ENCODE measurements at regions not wholly inside any gene's neighbourhood (a gene's known extent, or its start where the extent isn't known, plus 50 kb on each side); places are given as distances from the start of the nearest gene placed in this dataset.

GRCh38 chr11:91700854-91701253 lies 523.8 kb upstream of the FAT3 start:
- Histone ChIP-seq H2BK20ac (ENCODE audit: low read depth, low read length) (no peak overlapping the region), H3K27me3 (ENCODE audit: control insufficient read depth, insufficient read depth, low read length) (no peaks in the 10 kb centered on the region), H3K36me3 (ENCODE audit: control insufficient read depth, insufficient read depth, low read length) (no peaks in the 10 kb centered on the region), H2AK5ac (ENCODE audit: low read depth, low read length) (no peak overlapping the region), H3K4me1 (ENCODE audit: control insufficient read depth, insufficient read depth, low read length) (no peaks in the 10 kb centered on the region), H2BK15ac (ENCODE audit: low read depth, low read length) (no peak overlapping the region), H4K5ac (ENCODE audit: low read depth, low read length) (no peak overlapping the region), H3K4ac (ENCODE audit: low read depth, low read length) (no peak overlapping the region), H3K9me3 (ENCODE audit: control insufficient read depth, insufficient read depth, low read length) (no peaks in the 10 kb centered on the region; the same call in 1 of the 2 replicates), H4K8ac (ENCODE audit: low read depth in 2 of 2, low read length in 2 of 2) (no peak overlapping the region), H3K14ac (replicated peaks; ENCODE audit: low read depth, low read length) (no peak overlapping the region), H4K91ac (ENCODE audit: insufficient read depth, low read depth, low read length) (no peak overlapping the region), H2AFZ (replicated peaks; ENCODE audit: low read length, poor library complexity) (no peak overlapping the region), H4K20me1 (ENCODE audit: insufficient read depth, low read length) (no peaks in the 10 kb centered on the region), H3K23ac (ENCODE audit: low read depth, low read length) (no peak overlapping the region), H3K9me1 (ENCODE audit: insufficient read depth, low read length) (no peaks in the 10 kb centered on the region), H3K27ac (ENCODE audit: insufficient read depth, low read length) (no peak overlapping the region), H2BK5ac (ENCODE audit: low read depth, low read length, poor library complexity, severe bottlenecking) (no peak overlapping the region), H3K56ac (ENCODE audit: extremely low read depth, insufficient read depth, low read length) (no peak overlapping the region), H2BK120ac (ENCODE audit: low read depth, low read length) (no peak overlapping the region), H3K4me2 (ENCODE audit: low read depth, low read length) (no peak overlapping the region), H3K18ac (ENCODE audit: low read depth, low read length) (no peak overlapping the region), H3K4me3 (ENCODE audit: insufficient read depth, low read depth, low read length) (no peak overlapping the region), H3K79me1 (ENCODE audit: low read depth in 1 of 2, low read length in 2 of 2) (no peaks in the 10 kb centered on the region), H2AK9ac (replicated peaks; ENCODE audit: low read depth, low read length, poor library complexity) (no peak overlapping the region), H3K9ac (ENCODE audit: low read depth, low read length) (no peak overlapping the region)
- dilution Hi-C loops (cut with HindIII; ENCODE audit: low sequenced_read_pairs, unreplicated experiment): no loop called here
- ATAC-seq (ENCODE audit: low read depth) (no peak), DNase-seq (no peak)
- ChIA-PET CTCF (no interaction called here), POLR2A (ENCODE audit: unreplicated experiment) (no interaction called here)
- intact Hi-C loops (cut with micrococcal nuclease): no loop called here
- no CpG with 5 or more reads among the region's 2 CpGs for WGBS, 2 experiments (ENCODE audit: extremely low coverage in 2 of 2, insufficient read length in 1 of 2)
- in situ Hi-C loops (cut with MboI; ENCODE audit: low sequenced_read_pairs): no loop called here
- TF ChIP-seq POLR2A (IDR thresholded peaks at IDR 0.05; ENCODE audit: low read depth, low read length) (no peak), CEBPB (IDR thresholded peaks at IDR 0.05; ENCODE audit: low read depth, low read length) (no peak), RFX5 (IDR thresholded peaks at IDR 0.05; ENCODE audit: low read depth, low read length) (no peak), USF2 (IDR thresholded peaks at IDR 0.05; ENCODE audit: low read depth, low read length) (no peak)
- no TSS peak for BruUV-seq (replicated peaks)

Measured in IMR-90 (cell line).